GM23248 (cell line): ENCODE measurements at regions not wholly inside any gene's neighbourhood (a gene's known extent, or its start where the extent isn't known, plus 50 kb on each side); places are given as distances from the start of the nearest gene placed in this dataset.
A peak's percentile ranks its signal among the peaks of the same experiment; 100 is the strongest.

Experiments used
- DNase-seq: peaks from one replicate; pipeline ENCODE4 v3.0.0-alpha.2; 2015
- H2AFZ ChIP-seq: fragments of 200-600 bp; sonication (generic); 2 replicates; pipeline ENCODE4 v1.6.1; 2016; ENCODE audit warnings: antibody characterized with exemption
- H3F3A ChIP-seq: fragments of 200-600 bp; sonication (generic); 2 replicates; pipeline ENCODE4 v1.6.1; 2016; ENCODE audit warnings: mild to moderate bottlenecking, antibody characterized with exemption, mixed run types; ENCODE audit not compliant: insufficient read depth
- H3K27ac ChIP-seq: fragments of 200-600 bp; sonication (generic); 2 replicates; pipeline ENCODE4 v1.5.1; 2016; ENCODE audit warnings: mild to moderate bottlenecking
- H3K27me3 ChIP-seq: fragments of 200-600 bp; sonication (generic); replicated peaks from 2 replicates; pipeline ENCODE4 v1.6.1; 2016; ENCODE audit warnings: mild to moderate bottlenecking; ENCODE audit not compliant: insufficient read depth
- H3K36me3 ChIP-seq: fragments of 200-600 bp; sonication (generic); 2 replicates; pipeline ENCODE4 v1.6.1; 2016; ENCODE audit warnings: low read depth, mild to moderate bottlenecking
- H3K4me1 ChIP-seq: fragments of 200-600 bp; sonication (generic); 2 replicates; pipeline ENCODE4 v1.6.1; 2016; ENCODE audit warnings: mild to moderate bottlenecking; ENCODE audit not compliant: insufficient read depth
- H3K4me2 ChIP-seq: fragments of 200-600 bp; sonication (generic); one replicate; pipeline ENCODE4 v1.6.1; 2016; ENCODE audit warnings: mild to moderate bottlenecking; ENCODE audit not compliant: unreplicated experiment
- H3K4me3 ChIP-seq: fragments of 200-600 bp; sonication (generic); 2 replicates; pipeline ENCODE4 v1.5.1; 2016; ENCODE audit warnings: mild to moderate bottlenecking
- H3K79me2 ChIP-seq: fragments of 200-600 bp; sonication (generic); 2 replicates; pipeline ENCODE4 v1.6.1; 2016; ENCODE audit warnings: mild to moderate bottlenecking; ENCODE audit not compliant: insufficient read depth
- H3K9ac ChIP-seq: fragments of 200-600 bp; sonication (generic); 2 replicates; pipeline ENCODE4 v1.6.1; 2016; ENCODE audit warnings: mild to moderate bottlenecking
- H3K9me2 ChIP-seq: fragments of 200-600 bp; sonication (generic); 2 replicates; pipeline ENCODE4 v1.6.1; 2016; ENCODE audit warnings: mixed run types, mild to moderate bottlenecking, moderate library complexity; ENCODE audit not compliant: insufficient read depth
- H3K9me3 ChIP-seq: fragments of 200-600 bp; sonication (generic); one replicate; pipeline ENCODE4 v1.6.1; 2017; ENCODE audit warnings: low read depth
- H4K20me1 ChIP-seq: fragments of 200-600 bp; sonication (generic); 2 replicates; pipeline ENCODE4 v1.6.0; 2016; ENCODE audit not compliant: insufficient read depth
- EZH2 ChIP-seq: fragments of 200-600 bp; sonication (generic); IDR thresholded peaks from 2 replicates; pipeline ENCODE4 v1.6.1; 2018; ENCODE audit warnings: antibody characterized with exemption, mild to moderate bottlenecking; ENCODE audit not compliant: insufficient read depth, poor library complexity, severe bottlenecking
- EZH2phosphoT487 ChIP-seq: fragments of 200-600 bp; sonication (generic); IDR thresholded peaks from 2 replicates; pipeline ENCODE4 v1.6.1; 2018; ENCODE audit warnings: antibody characterized with exemption, moderate library complexity, mild to moderate bottlenecking, low read depth; ENCODE audit not compliant: insufficient read depth
- WGBS, 2 experiments: methylation state at CpG; one replicate each; pipeline ENCODE4 v1.1.6; 2015 to 2017; ENCODE audit warnings: low lambda C conversion rate in 2 of 2, low coverage in 1 of 2; ENCODE audit errors: missing lambda C conversion rate in 2 of 2; 5-methylcytosine and 5-hydroxymethylcytosine counted together
- in situ Hi-C: fragments of 300-500 bp; cut with MboI; formaldehyde crosslinking; loops from 2 replicates; pipeline ENCODE4 v1.15.0; 2020

- DNase-seq = peak; percentile 27
- 78 to 81% methylated on average over 2 of the region's 2 CpGs for WGBS, 2 experiments
- TF ChIP-seq EZH2 (no peak), EZH2phosphoT487 (no peak)
Observed at GRCh38 chr4:177185151-177185550, 124.5 kb upstream of the NEIL3 start.

GRCh38 chr4:177185579-177185978 lies 124.1 kb upstream of the NEIL3 start:
- in situ Hi-C loops = no loop called here
- H2AFZ ChIP-seq = no peak overlapping the region
- no peak for TF ChIP-seq EZH2phosphoT487
- no peaks in the 10 kb centered on the region for H3K9me3 ChIP-seq
- no peak overlapping the region for H3K4me3 ChIP-seq
- WGBS, 2 experiments = 79 to 93% methylated on average over 2 of the region's 2 CpGs
- no peak overlapping the region for H3K9ac ChIP-seq
- H3K4me1 ChIP-seq = peaks cover 30% of the 10 kb centered on the region
- no peak overlapping the region for H3K4me2 ChIP-seq
- H3K27me3 ChIP-seq = no peaks in the 10 kb centered on the region
- no peaks in the 10 kb centered on the region for H3K79me2 ChIP-seq
- H3K27ac ChIP-seq = no peak overlapping the region
- no peaks in the 10 kb centered on the region for H3K36me3 ChIP-seq
- no peaks in the 10 kb centered on the region for H3K9me2 ChIP-seq
- peaks cover 7% of the 10 kb centered on the region; the same call in 1 of the 2 replicates for H3F3A ChIP-seq
- no peak for DNase-seq
- no peaks in the 10 kb centered on the region for H4K20me1 ChIP-seq

More at GRCh38 chr4:177185151-177185550, 124.5 kb upstream of the NEIL3 start:
- Histone ChIP-seq H4K20me1 (no peaks in the 10 kb centered on the region), H3K36me3 (no peaks in the 10 kb centered on the region), H3K27me3 (no peaks in the 10 kb centered on the region), H3K4me3 (no peak overlapping the region), H3K79me2 (no peaks in the 10 kb centered on the region), H2AFZ (peak overlapping the region; percentile 58; the same call in 1 of the 2 replicates), H3K27ac (no peak overlapping the region), H3K9ac (no peak overlapping the region), H3K4me1 (peaks cover 29% of the 10 kb centered on the region), H3K9me2 (0 out of 2 replicates have a peak, but pooled peaks cover 2% of the 10 kb centered on the region), H3K4me2 (no peak overlapping the region), H3K9me3 (no peaks in the 10 kb centered on the region), H3F3A (peaks cover 7% of the 10 kb centered on the region; the same call in 1 of the 2 replicates)
- in situ Hi-C loops = no loop called here

GRCh38 chr4:177187371-177187770 lies 122.3 kb upstream of the NEIL3 start:
- Histone ChIP-seq H2AFZ (peak overlapping the region; percentile 3; the same call in 1 of the 2 replicates), H4K20me1 (no peaks in the 10 kb centered on the region)

DNA sequence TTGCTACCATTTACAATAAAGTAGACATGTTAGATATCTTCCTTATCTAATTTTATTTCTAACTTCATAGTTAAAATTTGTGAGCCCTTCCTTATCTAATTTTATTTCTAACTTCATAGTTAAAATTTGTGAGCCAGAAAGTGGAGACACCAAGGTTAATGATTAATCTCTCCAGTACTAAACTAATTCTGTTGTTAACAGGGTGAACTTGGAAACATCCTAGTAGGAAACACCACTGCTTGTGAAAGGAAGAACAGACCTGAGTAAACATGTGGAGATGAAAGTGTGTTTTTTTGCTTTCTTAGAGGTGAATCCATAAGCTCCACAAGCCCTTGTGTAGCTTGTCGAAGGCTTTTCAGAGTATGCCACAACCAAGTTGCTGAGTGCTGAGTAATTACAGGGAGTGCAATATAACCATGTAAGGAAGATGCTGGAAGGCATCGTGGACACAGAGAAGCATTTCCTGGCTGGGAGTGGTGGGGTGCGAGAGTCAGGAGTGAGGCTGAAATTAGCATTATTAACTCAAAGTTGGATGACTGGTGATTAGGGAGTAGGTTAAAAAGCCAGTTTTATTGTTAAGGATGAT lies 118.6 kb upstream of the NEIL3 start:
- Histone ChIP-seq H3K4me2 (peak overlapping the region; percentile 20), H3K27ac (no peak overlapping the region), H2AFZ (peak overlapping the region; percentile 85), H3K4me3 (no peak overlapping the region), H3K9me3 (no peaks in the 10 kb centered on the region), H3K4me1 (peaks cover 11% of the 10 kb centered on the region), H3F3A (0 out of 2 replicates have a peak, but pooled peaks cover 3% of the 10 kb centered on the region), H3K27me3 (no peaks in the 10 kb centered on the region), H3K36me3 (no peaks in the 10 kb centered on the region), H4K20me1 (no peaks in the 10 kb centered on the region), H3K79me2 (no peaks in the 10 kb centered on the region), H3K9me2 (no peaks in the 10 kb centered on the region), H3K9ac (no peak overlapping the region)
- WGBS, 2 experiments = 46 to 48% methylated on average over 3 of the region's 3 CpGs
- peak; percentile 47 for DNase-seq
- in situ Hi-C loops = no loop called here
- TF ChIP-seq EZH2phosphoT487 = no peak
- no peak for TF ChIP-seq EZH2

More at GRCh38 chr4:177187371-177187770, 122.3 kb upstream of the NEIL3 start:
- Histone ChIP-seq H3K9me3 (no peaks in the 10 kb centered on the region), H3K9me2 (no peaks in the 10 kb centered on the region), H3K27ac (no peak overlapping the region), H3K79me2 (no peaks in the 10 kb centered on the region), H3K36me3 (no peaks in the 10 kb centered on the region), H3K4me1 (peaks cover 29% of the 10 kb centered on the region), H3K4me3 (no peak overlapping the region), H3F3A (no peaks in the 10 kb centered on the region), H3K27me3 (no peaks in the 10 kb centered on the region), H3K9ac (no peak overlapping the region), H3K4me2 (no peak overlapping the region)
- in situ Hi-C loops = no loop called here
- no peak for TF ChIP-seq EZH2
- no peak for TF ChIP-seq EZH2phosphoT487
- DNase-seq = no peak
- 41 to 57% methylated on average over 2 of the region's 2 CpGs for WGBS, 2 experiments

GRCh38 chr4:177191586-177191985 lies 118.1 kb upstream of the NEIL3 start:
- Histone ChIP-seq H3K4me1 (peaks cover 11% of the 10 kb centered on the region), H3K9me2 (no peaks in the 10 kb centered on the region), H3K9ac (no peak overlapping the region), H3K79me2 (no peaks in the 10 kb centered on the region), H3K9me3 (no peaks in the 10 kb centered on the region), H3F3A (0 out of 2 replicates have a peak, but pooled peaks cover 3% of the 10 kb centered on the region), H3K27ac (no peak overlapping the region), H3K4me3 (no peak overlapping the region), H3K4me2 (no peak overlapping the region), H3K36me3 (no peaks in the 10 kb centered on the region), H3K27me3 (no peaks in the 10 kb centered on the region), H2AFZ (peak overlapping the region; percentile 85), H4K20me1 (no peaks in the 10 kb centered on the region)
- TF ChIP-seq EZH2phosphoT487 (no peak), EZH2 (no peak)
- no peak for DNase-seq
- in situ Hi-C loops = no loop called here
- 62 to 66% methylated on average over 4 of the region's 4 CpGs for WGBS, 2 experiments
